ENCODE measurements at regions not wholly inside any gene's neighbourhood (a gene's known extent, or its start where the extent isn't known, plus 50 kb on each side); places are given as distances from the start of the nearest gene placed in this dataset.

DNA sequence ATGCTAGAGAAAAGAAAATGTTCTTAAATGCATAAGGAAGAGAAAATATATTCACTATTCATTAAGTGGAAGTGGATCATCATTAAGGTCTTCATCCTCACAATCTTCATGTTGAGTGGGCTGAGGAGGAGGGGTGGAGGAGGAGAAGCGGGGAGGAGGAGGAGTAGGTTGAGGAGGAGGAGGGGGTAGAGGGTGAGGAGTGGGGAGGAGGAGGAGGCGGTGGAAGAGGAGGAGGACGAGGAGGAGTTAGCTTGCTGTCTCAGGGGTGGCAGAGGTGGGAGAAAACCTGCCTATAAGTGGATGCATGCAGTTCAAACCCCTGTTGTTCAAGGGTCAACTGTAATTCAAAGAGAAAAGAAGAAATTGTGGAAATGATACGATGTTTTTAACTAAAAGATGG lies 71.6 kb downstream of the MYEOV start:
- H3K9ac ChIP-seq (ENCODE audit: low read length) = no peak overlapping the region
- peaks cover 15 to 44% of the 10 kb centered on the region in 2 experiments for H3K4me1 ChIP-seq (ENCODE audit: control insufficient read depth in 1 of 2, insufficient read depth in 2 of 2, low read length in 2 of 2)
- no peaks in the 10 kb centered on the region for H3K9me3 ChIP-seq (ENCODE audit: control insufficient read depth in 1 of 2, insufficient read depth in 1 of 2, low read depth in 1 of 2, low read length in 2 of 2)
- no peak overlapping the region for H3K27ac ChIP-seq (ENCODE audit: low read depth, low read length)
- H3K79me2 ChIP-seq (ENCODE audit: insufficient read depth, low read length) = peaks cover 3% of the 10 kb centered on the region; the same call in 1 of the 2 replicates
- no peak overlapping the region for H2AFZ ChIP-seq (ENCODE audit: low read depth, low read length, poor library complexity, severe bottlenecking)
- H3K4me2 ChIP-seq (ENCODE audit: low read length) = no peak overlapping the region
- no TSS peak for BruUV-seq (replicated peaks)
- no peaks in the 10 kb centered on the region for H3K27me3 ChIP-seq (ENCODE audit: insufficient read depth, low read length)
- H3K9me2 ChIP-seq (ENCODE audit: insufficient read depth) = no peaks in the 10 kb centered on the region
- H4K20me1 ChIP-seq (ENCODE audit: insufficient read depth) = no peaks in the 10 kb centered on the region
- H3K36me3 ChIP-seq (ENCODE audit: control insufficient read depth in 1 of 2, insufficient read depth in 2 of 2, low read length in 2 of 2) = peaks cover 0 to 2% of the 10 kb centered on the region in 2 experiments; a peak in 2 of 4 replicates
- ChIA-PET RAD21 (ENCODE audit: low non-redundant PET in 1 of 2, low total read pairs in 2 of 2, uncharacterized antibody in 2 of 2, unreplicated experiment in 2 of 2) (no interaction called here), POLR2A (interaction anchor here (0.9 kb wide), 1 partner anchor 69 kb away, joined by 3 read pairs; no protein-coding TSS in a partner anchor), CTCF (no interaction called here)
- DNase-seq (ENCODE audit: low read depth, low spot score) (no peak), ATAC-seq (no peak)
- intact Hi-C loops (cut with micrococcal nuclease) = no loop called here
- no peak overlapping the region for H3K4me3 ChIP-seq (replicated peaks in 1 of 2; ENCODE audit: low read depth in 1 of 2, low read length in 2 of 2)
- TF ChIP-seq ELF1 (IDR thresholded peaks at IDR 0.05; ENCODE audit: borderline replicate concordance, low read depth) (no peak), RAD21 (IDR thresholded peaks at IDR 0.05; ENCODE audit: low read depth) (no peak), POLR2A (IDR thresholded peaks at IDR 0.05; ENCODE audit: borderline replicate concordance, extremely low read depth, insufficient read depth, insufficient read length) (no peak), EZH2phosphoT487 (IDR thresholded peaks at IDR 0.05; ENCODE audit: borderline replicate concordance) (no peak)
- TF ChIP-seq, protein P1, sequence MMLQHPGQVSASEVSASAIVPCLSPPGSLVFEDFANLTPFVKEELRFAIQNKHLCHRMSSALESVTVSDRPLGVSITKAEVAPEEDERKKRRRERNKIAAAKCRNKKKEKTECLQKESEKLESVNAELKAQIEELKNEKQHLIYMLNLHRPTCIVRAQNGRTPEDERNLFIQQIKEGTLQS (IDR thresholded peaks at IDR 0.05) = no peak

DNA sequence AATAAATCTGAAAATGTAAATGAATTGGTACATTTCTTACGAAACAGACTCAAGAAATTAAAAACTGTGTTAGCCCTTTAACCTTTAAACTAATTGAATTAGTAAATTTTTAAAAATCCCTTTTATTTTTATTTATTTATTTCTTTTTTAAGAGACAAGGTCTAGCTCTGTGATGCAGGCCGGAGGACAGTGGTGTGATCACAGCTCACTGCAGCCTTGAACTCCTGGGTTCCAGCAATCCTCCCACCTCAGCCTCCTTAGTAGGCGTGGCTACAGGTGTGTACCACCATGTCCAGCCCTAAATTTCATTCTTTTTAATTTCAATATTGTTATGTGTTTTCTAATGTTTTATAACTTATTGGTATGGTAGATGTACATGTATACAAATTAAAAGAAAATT lies 72.6 kb downstream of the MYEOV start:
- intact Hi-C loops (cut with micrococcal nuclease) = no loop called here
- DNase-seq (ENCODE audit: low read depth, low spot score) = no peak
- no peaks in the 10 kb centered on the region for H3K27me3 ChIP-seq (ENCODE audit: insufficient read depth, low read length)
- no peak overlapping the region for H3K4me3 ChIP-seq (replicated peaks in 1 of 2; ENCODE audit: low read depth in 1 of 2, low read length in 2 of 2)
- no peak for ATAC-seq
- RAD21 ChIA-PET (ENCODE audit: low non-redundant PET in 1 of 2, low total read pairs in 2 of 2, uncharacterized antibody in 2 of 2, unreplicated experiment in 2 of 2) = no interaction called here
- no peak overlapping the region for H3K4me2 ChIP-seq (ENCODE audit: low read length)
- H3K9ac ChIP-seq (ENCODE audit: low read length) = no peak overlapping the region
- CTCF ChIA-PET = no interaction called here
- H3K27ac ChIP-seq (ENCODE audit: low read depth, low read length) = no peak overlapping the region
- no peaks in the 10 kb centered on the region for H3K9me2 ChIP-seq (ENCODE audit: insufficient read depth)
- POLR2A ChIA-PET = interaction anchor here (0.9 to 1.6 kb wide), 2 partner anchors 15 to 70 kb away, joined by 3 to 4 read pairs; no protein-coding TSS in a partner anchor
- peaks cover 3% of the 10 kb centered on the region; the same call in 1 of the 2 replicates for H3K79me2 ChIP-seq (ENCODE audit: insufficient read depth, low read length)
- BruUV-seq (replicated peaks) = no TSS peak
- peaks cover 2 to 7% of the 10 kb centered on the region in 2 experiments; a peak in 2 of 4 replicates for H3K36me3 ChIP-seq (ENCODE audit: control insufficient read depth in 1 of 2, insufficient read depth in 2 of 2, low read length in 2 of 2)
- peaks cover 11 to 33% of the 10 kb centered on the region in 2 experiments for H3K4me1 ChIP-seq (ENCODE audit: control insufficient read depth in 1 of 2, insufficient read depth in 2 of 2, low read length in 2 of 2)
- H3K9me3 ChIP-seq (ENCODE audit: control insufficient read depth in 1 of 2, insufficient read depth in 1 of 2, low read depth in 1 of 2, low read length in 2 of 2) = no peaks in the 10 kb centered on the region
- H2AFZ ChIP-seq (ENCODE audit: low read depth, low read length, poor library complexity, severe bottlenecking) = no peak overlapping the region
- H4K20me1 ChIP-seq (ENCODE audit: insufficient read depth) = no peaks in the 10 kb centered on the region
- TF ChIP-seq TCF7L2 (IDR thresholded peaks at IDR 0.05; ENCODE audit: borderline replicate concordance, extremely low read depth, insufficient read depth, insufficient read length) (no peak), POLR2A (IDR thresholded peaks at IDR 0.05; ENCODE audit: borderline replicate concordance, extremely low read depth, insufficient read depth, insufficient read length) (no peak), SP1 (IDR thresholded peaks at IDR 0.05; ENCODE audit: low read depth) (no peak), POLR2AphosphoS5 (IDR thresholded peaks at IDR 0.05; ENCODE audit: low read depth, low read length) (no peak), CEBPB (IDR thresholded peaks at IDR 0.05; ENCODE audit: low read depth) (no peak), ZNF274 (IDR thresholded peaks at IDR 0.05; ENCODE audit: low read depth, low read length) (no peak), EGR1 (IDR thresholded peaks at IDR 0.05; ENCODE audit: low read depth) (no peak), ELF1 (IDR thresholded peaks at IDR 0.05; ENCODE audit: borderline replicate concordance, low read depth) (no peak), FOSL1 (IDR thresholded peaks at IDR 0.05; ENCODE audit: low read depth) (no peak), EZH2phosphoT487 (IDR thresholded peaks at IDR 0.05; ENCODE audit: borderline replicate concordance) (no peak), RAD21 (IDR thresholded peaks at IDR 0.05; ENCODE audit: low read depth) (no peak)
- TF ChIP-seq, protein P1 (IDR thresholded peaks at IDR 0.05) = no peak
- TF ChIP-seq, protein P2, sequence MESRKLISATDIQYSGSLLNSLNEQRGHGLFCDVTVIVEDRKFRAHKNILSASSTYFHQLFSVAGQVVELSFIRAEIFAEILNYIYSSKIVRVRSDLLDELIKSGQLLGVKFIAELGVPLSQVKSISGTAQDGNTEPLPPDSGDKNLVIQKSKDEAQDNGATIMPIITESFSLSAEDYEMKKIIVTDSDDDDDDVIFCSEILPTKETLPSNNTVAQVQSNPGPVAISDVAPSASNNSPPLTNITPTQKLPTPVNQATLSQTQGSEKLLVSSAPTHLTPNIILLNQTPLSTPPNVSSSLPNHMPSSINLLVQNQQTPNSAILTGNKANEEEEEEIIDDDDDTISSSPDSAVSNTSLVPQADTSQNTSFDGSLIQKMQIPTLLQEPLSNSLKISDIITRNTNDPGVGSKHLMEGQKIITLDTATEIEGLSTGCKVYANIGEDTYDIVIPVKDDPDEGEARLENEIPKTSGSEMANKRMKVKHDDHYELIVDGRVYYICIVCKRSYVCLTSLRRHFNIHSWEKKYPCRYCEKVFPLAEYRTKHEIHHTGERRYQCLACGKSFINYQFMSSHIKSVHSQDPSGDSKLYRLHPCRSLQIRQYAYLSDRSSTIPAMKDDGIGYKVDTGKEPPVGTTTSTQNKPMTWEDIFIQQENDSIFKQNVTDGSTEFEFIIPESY (IDR thresholded peaks at IDR 0.05; ENCODE audit: extremely low read depth, insufficient replicate concordance, low read length) = no peak
- TF ChIP-seq, protein P3, sequence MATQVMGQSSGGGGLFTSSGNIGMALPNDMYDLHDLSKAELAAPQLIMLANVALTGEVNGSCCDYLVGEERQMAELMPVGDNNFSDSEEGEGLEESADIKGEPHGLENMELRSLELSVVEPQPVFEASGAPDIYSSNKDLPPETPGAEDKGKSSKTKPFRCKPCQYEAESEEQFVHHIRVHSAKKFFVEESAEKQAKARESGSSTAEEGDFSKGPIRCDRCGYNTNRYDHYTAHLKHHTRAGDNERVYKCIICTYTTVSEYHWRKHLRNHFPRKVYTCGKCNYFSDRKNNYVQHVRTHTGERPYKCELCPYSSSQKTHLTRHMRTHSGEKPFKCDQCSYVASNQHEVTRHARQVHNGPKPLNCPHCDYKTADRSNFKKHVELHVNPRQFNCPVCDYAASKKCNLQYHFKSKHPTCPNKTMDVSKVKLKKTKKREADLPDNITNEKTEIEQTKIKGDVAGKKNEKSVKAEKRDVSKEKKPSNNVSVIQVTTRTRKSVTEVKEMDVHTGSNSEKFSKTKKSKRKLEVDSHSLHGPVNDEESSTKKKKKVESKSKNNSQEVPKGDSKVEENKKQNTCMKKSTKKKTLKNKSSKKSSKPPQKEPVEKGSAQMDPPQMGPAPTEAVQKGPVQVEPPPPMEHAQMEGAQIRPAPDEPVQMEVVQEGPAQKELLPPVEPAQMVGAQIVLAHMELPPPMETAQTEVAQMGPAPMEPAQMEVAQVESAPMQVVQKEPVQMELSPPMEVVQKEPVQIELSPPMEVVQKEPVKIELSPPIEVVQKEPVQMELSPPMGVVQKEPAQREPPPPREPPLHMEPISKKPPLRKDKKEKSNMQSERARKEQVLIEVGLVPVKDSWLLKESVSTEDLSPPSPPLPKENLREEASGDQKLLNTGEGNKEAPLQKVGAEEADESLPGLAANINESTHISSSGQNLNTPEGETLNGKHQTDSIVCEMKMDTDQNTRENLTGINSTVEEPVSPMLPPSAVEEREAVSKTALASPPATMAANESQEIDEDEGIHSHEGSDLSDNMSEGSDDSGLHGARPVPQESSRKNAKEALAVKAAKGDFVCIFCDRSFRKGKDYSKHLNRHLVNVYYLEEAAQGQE (IDR thresholded peaks at IDR 0.05; ENCODE audit: low read depth) = no peak
